ENCODE measurements at regions not wholly inside any gene's neighbourhood (a gene's known extent, or its start where the extent isn't known, plus 50 kb on each side); places are given as distances from the start of the nearest gene placed in this dataset.

DNA sequence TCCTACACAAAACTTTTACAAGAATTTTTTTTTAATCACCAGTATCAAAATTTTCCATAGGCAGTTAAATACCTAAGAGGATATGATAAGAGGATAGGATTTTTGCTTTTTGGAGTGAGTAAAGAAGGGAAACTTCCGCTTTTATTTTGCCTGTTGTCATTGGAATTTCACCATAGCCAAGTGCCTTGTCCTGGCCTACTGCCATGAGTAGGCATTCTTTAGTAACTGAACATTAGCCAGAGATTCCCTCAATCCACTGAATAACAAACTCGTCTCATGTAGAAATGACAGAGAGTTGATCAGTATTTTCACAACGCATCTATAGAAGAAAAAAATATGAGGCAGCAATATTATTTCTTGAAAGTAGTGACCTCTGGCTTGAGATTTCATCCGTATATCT is 289.6 kb upstream of the ADAMTSL1 start (continued):
- TF ChIP-seq, protein P1, sequence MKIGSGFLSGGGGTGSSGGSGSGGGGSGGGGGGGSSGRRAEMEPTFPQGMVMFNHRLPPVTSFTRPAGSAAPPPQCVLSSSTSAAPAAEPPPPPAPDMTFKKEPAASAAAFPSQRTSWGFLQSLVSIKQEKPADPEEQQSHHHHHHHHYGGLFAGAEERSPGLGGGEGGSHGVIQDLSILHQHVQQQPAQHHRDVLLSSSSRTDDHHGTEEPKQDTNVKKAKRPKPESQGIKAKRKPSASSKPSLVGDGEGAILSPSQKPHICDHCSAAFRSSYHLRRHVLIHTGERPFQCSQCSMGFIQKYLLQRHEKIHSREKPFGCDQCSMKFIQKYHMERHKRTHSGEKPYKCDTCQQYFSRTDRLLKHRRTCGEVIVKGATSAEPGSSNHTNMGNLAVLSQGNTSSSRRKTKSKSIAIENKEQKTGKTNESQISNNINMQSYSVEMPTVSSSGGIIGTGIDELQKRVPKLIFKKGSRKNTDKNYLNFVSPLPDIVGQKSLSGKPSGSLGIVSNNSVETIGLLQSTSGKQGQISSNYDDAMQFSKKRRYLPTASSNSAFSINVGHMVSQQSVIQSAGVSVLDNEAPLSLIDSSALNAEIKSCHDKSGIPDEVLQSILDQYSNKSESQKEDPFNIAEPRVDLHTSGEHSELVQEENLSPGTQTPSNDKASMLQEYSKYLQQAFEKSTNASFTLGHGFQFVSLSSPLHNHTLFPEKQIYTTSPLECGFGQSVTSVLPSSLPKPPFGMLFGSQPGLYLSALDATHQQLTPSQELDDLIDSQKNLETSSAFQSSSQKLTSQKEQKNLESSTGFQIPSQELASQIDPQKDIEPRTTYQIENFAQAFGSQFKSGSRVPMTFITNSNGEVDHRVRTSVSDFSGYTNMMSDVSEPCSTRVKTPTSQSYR (CRISPR knock-in tag; IDR thresholded peaks at IDR 0.05), result no peak
- no peak for TF ChIP-seq NFE2L1 (CRISPR knock-in tag; IDR thresholded peaks at IDR 0.05)
- TF ChIP-seq ZBTB21 (CRISPR knock-in tag; IDR thresholded peaks at IDR 0.05; ENCODE audit: borderline replicate concordance), result no peak
- TF ChIP-seq, protein P2, sequence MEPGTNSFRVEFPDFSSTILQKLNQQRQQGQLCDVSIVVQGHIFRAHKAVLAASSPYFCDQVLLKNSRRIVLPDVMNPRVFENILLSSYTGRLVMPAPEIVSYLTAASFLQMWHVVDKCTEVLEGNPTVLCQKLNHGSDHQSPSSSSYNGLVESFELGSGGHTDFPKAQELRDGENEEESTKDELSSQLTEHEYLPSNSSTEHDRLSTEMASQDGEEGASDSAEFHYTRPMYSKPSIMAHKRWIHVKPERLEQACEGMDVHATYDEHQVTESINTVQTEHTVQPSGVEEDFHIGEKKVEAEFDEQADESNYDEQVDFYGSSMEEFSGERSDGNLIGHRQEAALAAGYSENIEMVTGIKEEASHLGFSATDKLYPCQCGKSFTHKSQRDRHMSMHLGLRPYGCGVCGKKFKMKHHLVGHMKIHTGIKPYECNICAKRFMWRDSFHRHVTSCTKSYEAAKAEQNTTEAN (CRISPR knock-in tag; IDR thresholded peaks at IDR 0.05), result no peak
- TF ChIP-seq JAZF1 (CRISPR knock-in tag; IDR thresholded peaks at IDR 0.05), result no peak
- TF ChIP-seq ZNF396 (CRISPR knock-in tag; IDR thresholded peaks at IDR 0.05; ENCODE audit: borderline replicate concordance), result no peak
- TF ChIP-seq, protein P3, sequence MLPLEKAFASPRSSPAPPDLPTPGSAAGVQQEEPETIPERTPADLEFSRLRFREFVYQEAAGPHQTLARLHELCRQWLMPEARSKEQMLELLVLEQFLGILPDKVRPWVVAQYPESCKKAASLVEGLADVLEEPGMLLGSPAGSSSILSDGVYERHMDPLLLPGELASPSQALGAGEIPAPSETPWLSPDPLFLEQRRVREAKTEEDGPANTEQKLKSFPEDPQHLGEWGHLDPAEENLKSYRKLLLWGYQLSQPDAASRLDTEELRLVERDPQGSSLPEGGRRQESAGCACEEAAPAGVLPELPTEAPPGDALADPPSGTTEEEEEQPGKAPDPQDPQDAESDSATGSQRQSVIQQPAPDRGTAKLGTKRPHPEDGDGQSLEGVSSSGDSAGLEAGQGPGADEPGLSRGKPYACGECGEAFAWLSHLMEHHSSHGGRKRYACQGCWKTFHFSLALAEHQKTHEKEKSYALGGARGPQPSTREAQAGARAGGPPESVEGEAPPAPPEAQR (CRISPR knock-in tag; IDR thresholded peaks at IDR 0.05), result no peak
- no peak for TF ChIP-seq ZNF416 (CRISPR knock-in tag; IDR thresholded peaks at IDR 0.05)
- TF ChIP-seq IRF2 (CRISPR knock-in tag; IDR thresholded peaks at IDR 0.05; ENCODE audit: borderline replicate concordance, low read depth), result no peak
- TF ChIP-seq ELF4 (CRISPR knock-in tag; IDR thresholded peaks at IDR 0.05; ENCODE audit: low read depth), result no peak
- TF ChIP-seq FOXK1 (CRISPR knock-in tag; IDR thresholded peaks at IDR 0.05), result no peak
- TF ChIP-seq, protein P4, sequence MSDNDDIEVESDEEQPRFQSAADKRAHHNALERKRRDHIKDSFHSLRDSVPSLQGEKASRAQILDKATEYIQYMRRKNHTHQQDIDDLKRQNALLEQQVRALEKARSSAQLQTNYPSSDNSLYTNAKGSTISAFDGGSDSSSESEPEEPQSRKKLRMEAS (CRISPR knock-in tag; IDR thresholded peaks at IDR 0.05), result no peak

DNA sequence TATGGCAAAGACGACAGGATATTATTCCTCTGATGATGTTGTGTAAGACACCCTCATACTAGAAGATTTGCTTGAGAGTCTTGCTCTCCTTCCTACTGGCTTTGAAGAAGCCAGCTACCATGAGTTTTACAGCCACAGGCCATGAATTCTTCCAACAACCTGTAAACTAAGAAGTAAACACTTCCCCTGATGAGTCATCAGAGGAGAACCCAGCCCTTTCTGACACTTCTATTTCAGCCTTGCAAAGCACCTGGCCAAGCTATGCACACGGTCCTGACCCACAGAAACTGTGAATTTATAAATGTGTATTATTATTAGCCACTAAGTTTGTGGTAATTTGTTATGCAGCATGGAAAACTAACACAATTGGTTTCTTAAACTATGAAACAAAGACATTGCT is 288.8 kb upstream of the ADAMTSL1 start:
- DNase-seq (ENCODE audit: low spot score), result no peak
- ChIA-PET POLR2A (no interaction called here), CTCF (no interaction called here)

More for the DNA sequence above, 288.8 kb upstream of the ADAMTSL1 start:
- peak; percentile 46; the same call in 1 of the 2 replicates for ATAC-seq
- TF ChIP-seq ZNF138 (CRISPR knock-in tag; conservative IDR thresholded peaks at IDR 0.05) (no peak), SP1 (CRISPR knock-in tag; conservative IDR thresholded peaks at IDR 0.05) (no peak), ZNF232 (CRISPR knock-in tag; IDR thresholded peaks at IDR 0.05) (no peak), ZNF121 (CRISPR knock-in tag; IDR thresholded peaks at IDR 0.05) (no peak), FOXP1 (CRISPR knock-in tag; IDR thresholded peaks at IDR 0.05; ENCODE audit: borderline replicate concordance) (no peak), CREM (CRISPR knock-in tag; IDR thresholded peaks at IDR 0.05) (no peak), IRF2 (CRISPR knock-in tag; IDR thresholded peaks at IDR 0.05; ENCODE audit: borderline replicate concordance, low read depth) (no peak)
- TF ChIP-seq, protein P5, sequence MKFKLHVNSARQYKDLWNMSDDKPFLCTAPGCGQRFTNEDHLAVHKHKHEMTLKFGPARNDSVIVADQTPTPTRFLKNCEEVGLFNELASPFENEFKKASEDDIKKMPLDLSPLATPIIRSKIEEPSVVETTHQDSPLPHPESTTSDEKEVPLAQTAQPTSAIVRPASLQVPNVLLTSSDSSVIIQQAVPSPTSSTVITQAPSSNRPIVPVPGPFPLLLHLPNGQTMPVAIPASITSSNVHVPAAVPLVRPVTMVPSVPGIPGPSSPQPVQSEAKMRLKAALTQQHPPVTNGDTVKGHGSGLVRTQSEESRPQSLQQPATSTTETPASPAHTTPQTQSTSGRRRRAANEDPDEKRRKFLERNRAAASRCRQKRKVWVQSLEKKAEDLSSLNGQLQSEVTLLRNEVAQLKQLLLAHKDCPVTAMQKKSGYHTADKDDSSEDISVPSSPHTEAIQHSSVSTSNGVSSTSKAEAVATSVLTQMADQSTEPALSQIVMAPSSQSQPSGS (CRISPR knock-in tag; IDR thresholded peaks at IDR 0.05; ENCODE audit: borderline replicate concordance, low read depth), result no peak
- TF ChIP-seq, protein P6, sequence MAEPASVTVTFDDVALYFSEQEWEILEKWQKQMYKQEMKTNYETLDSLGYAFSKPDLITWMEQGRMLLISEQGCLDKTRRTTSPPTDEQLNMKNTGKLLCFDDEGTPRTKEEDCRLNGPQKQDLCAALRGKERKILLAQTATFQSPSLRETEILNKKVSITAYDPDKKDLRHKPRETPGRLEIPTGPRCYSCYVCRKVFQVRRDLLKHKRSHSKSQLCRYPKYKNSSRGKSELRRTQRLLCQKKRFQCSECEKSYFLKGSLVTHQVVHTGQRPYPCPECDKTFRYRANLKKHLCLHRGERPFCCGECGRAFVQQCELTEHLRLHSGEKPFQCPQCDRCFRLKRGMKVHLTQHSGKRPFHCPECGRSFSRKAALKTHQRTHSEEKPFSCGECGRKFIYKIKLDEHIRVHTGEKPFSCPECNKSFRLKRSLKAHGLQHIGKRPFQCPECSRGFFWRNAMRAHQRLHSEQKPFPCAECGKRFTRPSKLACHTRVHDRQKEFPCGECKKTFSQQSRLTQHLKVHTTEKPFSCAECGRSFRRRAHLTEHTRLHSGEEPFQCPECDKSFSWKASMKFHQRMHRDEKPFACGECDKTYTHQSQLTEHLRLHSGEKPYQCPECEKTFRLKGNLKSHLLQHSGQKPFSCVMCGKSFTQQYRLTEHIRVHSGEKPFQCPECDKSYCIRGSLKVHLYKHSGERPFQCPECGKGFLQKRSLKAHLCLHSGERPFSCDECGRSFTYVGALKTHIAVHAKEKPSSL (CRISPR knock-in tag; conservative IDR thresholded peaks at IDR 0.05), result no peak
- TF ChIP-seq, protein P7, sequence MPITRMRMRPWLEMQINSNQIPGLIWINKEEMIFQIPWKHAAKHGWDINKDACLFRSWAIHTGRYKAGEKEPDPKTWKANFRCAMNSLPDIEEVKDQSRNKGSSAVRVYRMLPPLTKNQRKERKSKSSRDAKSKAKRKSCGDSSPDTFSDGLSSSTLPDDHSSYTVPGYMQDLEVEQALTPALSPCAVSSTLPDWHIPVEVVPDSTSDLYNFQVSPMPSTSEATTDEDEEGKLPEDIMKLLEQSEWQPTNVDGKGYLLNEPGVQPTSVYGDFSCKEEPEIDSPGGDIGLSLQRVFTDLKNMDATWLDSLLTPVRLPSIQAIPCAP (CRISPR knock-in tag; IDR thresholded peaks at IDR 0.05), result no peak
- TF ChIP-seq, protein P8, sequence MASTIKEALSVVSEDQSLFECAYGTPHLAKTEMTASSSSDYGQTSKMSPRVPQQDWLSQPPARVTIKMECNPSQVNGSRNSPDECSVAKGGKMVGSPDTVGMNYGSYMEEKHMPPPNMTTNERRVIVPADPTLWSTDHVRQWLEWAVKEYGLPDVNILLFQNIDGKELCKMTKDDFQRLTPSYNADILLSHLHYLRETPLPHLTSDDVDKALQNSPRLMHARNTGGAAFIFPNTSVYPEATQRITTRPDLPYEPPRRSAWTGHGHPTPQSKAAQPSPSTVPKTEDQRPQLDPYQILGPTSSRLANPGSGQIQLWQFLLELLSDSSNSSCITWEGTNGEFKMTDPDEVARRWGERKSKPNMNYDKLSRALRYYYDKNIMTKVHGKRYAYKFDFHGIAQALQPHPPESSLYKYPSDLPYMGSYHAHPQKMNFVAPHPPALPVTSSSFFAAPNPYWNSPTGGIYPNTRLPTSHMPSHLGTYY (CRISPR knock-in tag; IDR thresholded peaks at IDR 0.05), result no peak
- TF ChIP-seq, protein P9, sequence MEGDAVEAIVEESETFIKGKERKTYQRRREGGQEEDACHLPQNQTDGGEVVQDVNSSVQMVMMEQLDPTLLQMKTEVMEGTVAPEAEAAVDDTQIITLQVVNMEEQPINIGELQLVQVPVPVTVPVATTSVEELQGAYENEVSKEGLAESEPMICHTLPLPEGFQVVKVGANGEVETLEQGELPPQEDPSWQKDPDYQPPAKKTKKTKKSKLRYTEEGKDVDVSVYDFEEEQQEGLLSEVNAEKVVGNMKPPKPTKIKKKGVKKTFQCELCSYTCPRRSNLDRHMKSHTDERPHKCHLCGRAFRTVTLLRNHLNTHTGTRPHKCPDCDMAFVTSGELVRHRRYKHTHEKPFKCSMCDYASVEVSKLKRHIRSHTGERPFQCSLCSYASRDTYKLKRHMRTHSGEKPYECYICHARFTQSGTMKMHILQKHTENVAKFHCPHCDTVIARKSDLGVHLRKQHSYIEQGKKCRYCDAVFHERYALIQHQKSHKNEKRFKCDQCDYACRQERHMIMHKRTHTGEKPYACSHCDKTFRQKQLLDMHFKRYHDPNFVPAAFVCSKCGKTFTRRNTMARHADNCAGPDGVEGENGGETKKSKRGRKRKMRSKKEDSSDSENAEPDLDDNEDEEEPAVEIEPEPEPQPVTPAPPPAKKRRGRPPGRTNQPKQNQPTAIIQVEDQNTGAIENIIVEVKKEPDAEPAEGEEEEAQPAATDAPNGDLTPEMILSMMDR (IDR thresholded peaks at IDR 0.05), result no peak
- TF ChIP-seq, protein P4 (CRISPR knock-in tag; IDR thresholded peaks at IDR 0.05), result no peak
- Mint-ChIP-seq H3K27ac (peak overlapping the region; percentile 33; the same call in 1 of the 2 replicates), H3K27me3 (ENCODE audit: low read depth) (no peaks in the 10 kb centered on the region), H3K36me3 (peaks cover 2% of the 10 kb centered on the region; the same call in 1 of the 2 replicates), H3K4me1 (peaks cover 6% of the 10 kb centered on the region), H3K9me3 (peaks cover 3% of the 10 kb centered on the region; the same call in 1 of the 2 replicates), H3K4me3 (no peak overlapping the region)

All from WTC11 (cell line).